Prostate gland (tissue), 2 donors: ENCODE measurements at regions not wholly inside any gene's neighbourhood (a gene's known extent, or its start where the extent isn't known, plus 50 kb on each side); places are given as distances from the start of the nearest gene placed in this dataset.

Experiments
- DNase-seq: peaks from one replicate; pipeline ENCODE4 v3.0.0-alpha.2; 2019; ENCODE audit warnings: low spot score
- H3K27ac ChIP-seq, 2 donors: fragments of 200-600 bp; sonication (generic); 2 replicates each; pipeline ENCODE4 v1.5.1; 2017 to 2019
- H3K27me3 ChIP-seq: fragments of 200-600 bp; sonication (generic); replicated peaks from 2 replicates; pipeline ENCODE4 v1.5.1; 2019; ENCODE audit not compliant: insufficient read depth
- H3K36me3 ChIP-seq, 2 donors: fragments of 200-600 bp; sonication (generic); 1 replicate in 1 of 2; 2 replicates in 1 of 2; pipeline versions ENCODE4 v1.5.1 to v1.8.1; 2017 to 2019
- H3K4me1 ChIP-seq: fragments of 200-600 bp; sonication (generic); replicated peaks from 2 replicates; pipeline ENCODE4 v1.5.1; 2019
- H3K4me3 ChIP-seq, 2 donors: fragments of 200-600 bp; sonication (generic); 2 replicates each; pipeline ENCODE4 v1.5.1; 2017 to 2019
- H3K9me3 ChIP-seq: fragments of 200-600 bp; sonication (generic); 2 replicates; pipeline ENCODE4 v1.5.1; 2017
- POLR2A ChIP-seq: fragments of 450-650 bp; IDR thresholded peaks from one replicate; pipeline ENCODE4 v1.6.1; 2016; ENCODE audit warnings: antibody characterized with exemption, mild to moderate bottlenecking
- POLR2AphosphoS5 ChIP-seq: sonication (generic); formaldehyde crosslinking; IDR thresholded peaks from one replicate; pipeline ENCODE4 v1.6.1; 2017; ENCODE audit warnings: antibody characterized with exemption
- WGBS: methylation state at CpG from one replicate; pipeline ENCODE4 v1.1.5; 2018; 5-methylcytosine and 5-hydroxymethylcytosine counted together
- intact Hi-C: fragments of 100-400 bp; cut with DNase I; formaldehyde crosslinking; loops from one replicate; pipeline ENCODE4 v1.14.2; 2022
- TF ChIP-seq, protein P1 (sequence below), 4 experiments: fragments of 200-600 bp in 2 of 4; fragments of 450-650 bp in 2 of 4; sonication (generic) in 2 of 4; IDR thresholded peaks; 1 replicate in 3 of 4; 2 replicates in 1 of 4; pipeline ENCODE4 v1.5.1; 2016 to 2019; ENCODE audit warnings: antibody characterized with exemption in 4 of 4, mild to moderate bottlenecking in 2 of 4, moderate library complexity in 2 of 4

DNA sequence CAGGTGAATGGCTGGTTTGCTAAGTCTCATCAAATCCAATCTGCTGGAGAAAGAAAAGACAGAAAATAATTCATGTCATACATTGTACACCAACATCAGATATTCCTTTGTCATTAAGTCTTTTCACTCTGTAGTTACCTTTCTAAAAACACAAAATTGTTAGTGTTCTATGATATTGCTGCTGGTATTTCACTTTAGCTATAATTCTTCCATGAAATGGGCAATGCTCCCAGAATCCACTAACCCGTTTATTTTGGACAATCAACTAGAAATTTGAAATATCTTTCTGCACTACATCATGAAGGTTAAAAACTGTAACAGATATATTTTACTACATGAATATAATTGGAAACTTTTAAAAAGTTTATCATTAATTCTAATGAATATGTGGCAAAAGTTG, 181.3 kb downstream of the C7orf25 start:
- Histone ChIP-seq H3K27me3 (no peaks in the 10 kb centered on the region), H3K4me1 (no peaks in the 10 kb centered on the region), H3K27ac (no peak overlapping the region), H3K36me3 (no peaks in the 10 kb centered on the region), H3K9me3 (no peaks in the 10 kb centered on the region), H3K4me3 (no peak overlapping the region)
- TF ChIP-seq, protein P1, sequence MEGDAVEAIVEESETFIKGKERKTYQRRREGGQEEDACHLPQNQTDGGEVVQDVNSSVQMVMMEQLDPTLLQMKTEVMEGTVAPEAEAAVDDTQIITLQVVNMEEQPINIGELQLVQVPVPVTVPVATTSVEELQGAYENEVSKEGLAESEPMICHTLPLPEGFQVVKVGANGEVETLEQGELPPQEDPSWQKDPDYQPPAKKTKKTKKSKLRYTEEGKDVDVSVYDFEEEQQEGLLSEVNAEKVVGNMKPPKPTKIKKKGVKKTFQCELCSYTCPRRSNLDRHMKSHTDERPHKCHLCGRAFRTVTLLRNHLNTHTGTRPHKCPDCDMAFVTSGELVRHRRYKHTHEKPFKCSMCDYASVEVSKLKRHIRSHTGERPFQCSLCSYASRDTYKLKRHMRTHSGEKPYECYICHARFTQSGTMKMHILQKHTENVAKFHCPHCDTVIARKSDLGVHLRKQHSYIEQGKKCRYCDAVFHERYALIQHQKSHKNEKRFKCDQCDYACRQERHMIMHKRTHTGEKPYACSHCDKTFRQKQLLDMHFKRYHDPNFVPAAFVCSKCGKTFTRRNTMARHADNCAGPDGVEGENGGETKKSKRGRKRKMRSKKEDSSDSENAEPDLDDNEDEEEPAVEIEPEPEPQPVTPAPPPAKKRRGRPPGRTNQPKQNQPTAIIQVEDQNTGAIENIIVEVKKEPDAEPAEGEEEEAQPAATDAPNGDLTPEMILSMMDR (IDR thresholded peaks at IDR 0.05) = no peak
- TF ChIP-seq POLR2AphosphoS5 (no peak), POLR2A (no peak)
- intact Hi-C loops = no loop called here
- WGBS = 8% methylated on average over 1 of the region's 1 CpG
- DNase-seq = no peak

DNA sequence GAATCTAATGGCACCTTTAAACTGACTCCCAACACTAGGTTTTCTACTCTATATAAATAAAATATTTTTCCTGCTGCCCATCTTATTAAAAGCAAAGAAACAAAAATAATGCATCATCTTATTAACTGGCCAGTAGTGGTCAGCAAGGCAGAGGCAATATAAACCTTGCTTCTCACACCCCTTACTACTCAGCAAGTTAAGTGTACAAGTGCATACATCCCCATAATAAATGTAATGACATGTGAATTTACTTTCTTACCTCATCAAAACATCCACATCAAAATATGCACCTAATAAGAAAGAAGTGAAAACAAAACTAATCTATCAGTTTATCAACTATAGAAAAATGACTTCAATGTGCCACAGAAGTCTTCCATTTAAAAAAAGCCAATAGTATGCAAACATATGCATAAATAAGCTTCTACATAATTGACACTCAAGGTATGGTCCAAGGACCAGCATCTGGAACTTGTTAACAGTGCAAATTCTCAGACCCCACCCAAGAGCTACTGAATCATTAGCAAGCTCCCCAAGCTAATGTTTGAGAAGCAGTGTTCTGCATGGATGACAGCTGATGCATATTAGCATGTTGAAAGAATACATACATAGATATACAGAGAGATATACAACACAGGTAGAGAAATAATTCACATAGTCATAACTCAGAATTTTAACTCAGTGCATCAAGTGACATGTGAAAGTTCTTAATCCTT, 182.7 kb downstream of the C7orf25 start:
- no peaks in the 10 kb centered on the region for H3K4me1 ChIP-seq
- no peak for DNase-seq
- H3K27ac ChIP-seq = no peak overlapping the region
- H3K27me3 ChIP-seq = no peaks in the 10 kb centered on the region
- H3K36me3 ChIP-seq = no peaks in the 10 kb centered on the region
- no peak overlapping the region for H3K4me3 ChIP-seq
- TF ChIP-seq, protein P1 (IDR thresholded peaks at IDR 0.05) = no peak
- TF ChIP-seq POLR2AphosphoS5 = no peak
- TF ChIP-seq POLR2A = no peak
- H3K9me3 ChIP-seq = no peaks in the 10 kb centered on the region
- intact Hi-C loops = no loop called here

DNA sequence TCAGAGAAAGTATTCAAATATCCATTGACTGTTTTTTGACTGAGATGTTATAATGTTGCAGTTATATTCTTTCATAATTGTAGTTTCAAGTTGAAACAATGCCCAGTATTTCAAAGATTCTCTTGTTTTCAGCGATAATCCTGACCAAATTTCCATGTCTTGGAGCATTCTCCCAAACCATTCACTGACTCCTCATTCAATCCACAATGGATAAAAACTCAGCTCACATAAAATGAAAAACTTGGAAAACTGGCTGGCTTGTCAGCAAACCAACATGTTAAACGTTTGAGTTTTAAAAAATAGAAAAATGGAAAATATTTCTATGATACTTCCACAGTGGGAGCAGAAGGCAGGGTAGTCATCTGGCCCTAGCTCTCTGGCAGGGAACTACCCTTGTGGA, 184.4 kb downstream of the C7orf25 start:
- no peaks in the 10 kb centered on the region for H3K27me3 ChIP-seq
- 49% methylated on average over 2 of the region's 2 CpGs for WGBS
- no peak for TF ChIP-seq POLR2AphosphoS5
- TF ChIP-seq, protein P1 (IDR thresholded peaks at IDR 0.05) = no peak
- no peak for TF ChIP-seq POLR2A
- no peaks in the 10 kb centered on the region for H3K36me3 ChIP-seq
- H3K4me3 ChIP-seq = no peak overlapping the region
- no peak overlapping the region for H3K27ac ChIP-seq
- DNase-seq = no peak
- intact Hi-C loops = no loop called here
- H3K4me1 ChIP-seq = no peaks in the 10 kb centered on the region
- no peaks in the 10 kb centered on the region for H3K9me3 ChIP-seq

DNA sequence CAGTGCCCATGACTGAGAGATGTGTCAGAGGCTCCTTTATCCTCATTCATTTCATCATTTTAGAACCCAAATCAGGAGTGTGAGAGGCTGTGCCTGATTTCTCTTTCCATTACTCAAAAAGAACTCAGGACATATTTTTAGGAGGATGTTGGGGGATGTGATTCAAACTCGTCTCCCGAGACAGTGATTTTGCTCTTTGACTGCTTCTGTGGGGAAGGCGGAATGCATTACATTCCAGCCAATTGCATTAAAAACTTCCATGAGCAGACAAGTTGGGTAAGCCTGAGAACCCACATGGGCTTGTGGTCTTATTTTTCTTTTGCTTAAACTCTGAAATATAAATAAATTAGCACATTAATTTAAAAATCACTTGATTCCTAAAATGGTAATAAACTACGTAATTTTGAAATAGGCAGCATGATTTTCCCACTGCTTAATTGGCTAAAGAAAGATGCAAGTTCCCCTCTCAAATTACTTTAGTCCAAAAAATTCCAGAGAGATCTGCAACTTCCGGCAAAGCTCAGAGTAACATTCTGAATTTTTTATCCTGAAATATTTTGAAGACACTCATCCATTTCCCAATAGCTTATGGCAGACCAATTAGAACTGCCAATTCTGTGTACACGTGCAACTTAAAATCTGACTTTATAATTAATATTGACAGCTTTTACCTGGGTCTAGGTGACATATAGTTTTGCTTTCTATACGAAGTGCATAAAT, 185.6 kb downstream of the C7orf25 start:
- TF ChIP-seq POLR2AphosphoS5 (no peak), POLR2A (no peak)
- TF ChIP-seq, protein P1 (IDR thresholded peaks at IDR 0.05) = no peak
- 92% methylated on average over 7 of the region's 7 CpGs for WGBS
- H3K4me1 ChIP-seq = no peaks in the 10 kb centered on the region
- H3K27me3 ChIP-seq = no peaks in the 10 kb centered on the region
- no peaks in the 10 kb centered on the region for H3K36me3 ChIP-seq
- DNase-seq = no peak
- intact Hi-C loops = no loop called here
- no peaks in the 10 kb centered on the region for H3K9me3 ChIP-seq
- no peak overlapping the region for H3K4me3 ChIP-seq
- H3K27ac ChIP-seq = no peak overlapping the region

DNA sequence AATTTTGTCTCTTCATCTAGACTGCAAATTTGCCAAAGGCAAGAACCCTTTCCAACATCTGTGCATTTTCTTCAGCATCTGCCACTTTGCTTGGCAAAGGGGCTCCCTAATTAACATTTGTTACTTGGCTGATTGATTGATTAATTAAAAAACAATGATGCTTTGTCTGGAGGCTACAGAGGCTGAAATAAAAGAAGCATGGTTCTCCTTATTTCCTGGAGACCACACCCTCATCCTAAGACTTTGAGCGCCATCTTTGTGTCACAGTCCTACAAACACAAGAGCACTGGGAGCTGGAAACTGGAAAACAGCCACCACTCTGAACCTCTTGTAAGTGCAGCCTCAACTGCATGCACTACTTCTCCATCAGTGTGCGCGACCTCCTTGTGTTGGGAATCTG, 189.2 kb downstream of the C7orf25 start:
- H3K4me3 ChIP-seq = no peak overlapping the region
- H3K9me3 ChIP-seq = no peaks in the 10 kb centered on the region
- H3K36me3 ChIP-seq = no peaks in the 10 kb centered on the region
- DNase-seq = no peak
- intact Hi-C loops = no loop called here
- H3K27me3 ChIP-seq = no peaks in the 10 kb centered on the region
- WGBS = 98% methylated on average over 3 of the region's 3 CpGs
- no peaks in the 10 kb centered on the region for H3K4me1 ChIP-seq
- H3K27ac ChIP-seq = no peak overlapping the region
- TF ChIP-seq, protein P1 (IDR thresholded peaks at IDR 0.05) = no peak
- no peak for TF ChIP-seq POLR2AphosphoS5
- no peak for TF ChIP-seq POLR2A
